ENCODE measurements at regions not wholly inside any gene's neighbourhood (a gene's known extent, or its start where the extent isn't known, plus 50 kb on each side); places are given as distances from the start of the nearest gene placed in this dataset.

- DNase-seq (no peak), ATAC-seq (ENCODE audit: insufficient read depth, low read depth) (no peak)
- Histone ChIP-seq H3K27me3 (ENCODE audit: insufficient read depth, low read length, poor library complexity) (no peaks in the 10 kb centered on the region), H3K79me2 (ENCODE audit: insufficient read depth, low read length) (no peaks in the 10 kb centered on the region), H4K20me1 (ENCODE audit: insufficient read depth, low read length) (no peaks in the 10 kb centered on the region), H3K4me3 (ENCODE audit: low read depth in 1 of 2, low read length in 2 of 2) (no peak overlapping the region), H3K27ac (ENCODE audit: low read length) (no peak overlapping the region), H3K9me3 (ENCODE audit: insufficient read depth, low read length, severe bottlenecking) (no peaks in the 10 kb centered on the region), H3K4me1 (ENCODE audit: insufficient read depth, low read length) (no peaks in the 10 kb centered on the region), H2AFZ (ENCODE audit: low read depth, low read length) (no peak overlapping the region), H3K9ac (ENCODE audit: low read depth, low read length) (no peak overlapping the region), H3K4me2 (ENCODE audit: insufficient read depth, low read length) (no peak overlapping the region), H3K36me3 (ENCODE audit: insufficient read depth, low read length) (no peaks in the 10 kb centered on the region)
- TF ChIP-seq, protein P1, sequence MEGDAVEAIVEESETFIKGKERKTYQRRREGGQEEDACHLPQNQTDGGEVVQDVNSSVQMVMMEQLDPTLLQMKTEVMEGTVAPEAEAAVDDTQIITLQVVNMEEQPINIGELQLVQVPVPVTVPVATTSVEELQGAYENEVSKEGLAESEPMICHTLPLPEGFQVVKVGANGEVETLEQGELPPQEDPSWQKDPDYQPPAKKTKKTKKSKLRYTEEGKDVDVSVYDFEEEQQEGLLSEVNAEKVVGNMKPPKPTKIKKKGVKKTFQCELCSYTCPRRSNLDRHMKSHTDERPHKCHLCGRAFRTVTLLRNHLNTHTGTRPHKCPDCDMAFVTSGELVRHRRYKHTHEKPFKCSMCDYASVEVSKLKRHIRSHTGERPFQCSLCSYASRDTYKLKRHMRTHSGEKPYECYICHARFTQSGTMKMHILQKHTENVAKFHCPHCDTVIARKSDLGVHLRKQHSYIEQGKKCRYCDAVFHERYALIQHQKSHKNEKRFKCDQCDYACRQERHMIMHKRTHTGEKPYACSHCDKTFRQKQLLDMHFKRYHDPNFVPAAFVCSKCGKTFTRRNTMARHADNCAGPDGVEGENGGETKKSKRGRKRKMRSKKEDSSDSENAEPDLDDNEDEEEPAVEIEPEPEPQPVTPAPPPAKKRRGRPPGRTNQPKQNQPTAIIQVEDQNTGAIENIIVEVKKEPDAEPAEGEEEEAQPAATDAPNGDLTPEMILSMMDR (IDR thresholded peaks at IDR 0.05; ENCODE audit: borderline replicate concordance, extremely low read depth, low read length, poor library complexity, severe bottlenecking): no peak
- no peak for TF ChIP-seq EZH2 (IDR thresholded peaks at IDR 0.05; ENCODE audit: borderline replicate concordance, low read depth, low read length, severe bottlenecking)
These were observed 372.5 kb upstream of the GRIA1 start for GRCh38 chr5:153118018-153118417.

DNA sequence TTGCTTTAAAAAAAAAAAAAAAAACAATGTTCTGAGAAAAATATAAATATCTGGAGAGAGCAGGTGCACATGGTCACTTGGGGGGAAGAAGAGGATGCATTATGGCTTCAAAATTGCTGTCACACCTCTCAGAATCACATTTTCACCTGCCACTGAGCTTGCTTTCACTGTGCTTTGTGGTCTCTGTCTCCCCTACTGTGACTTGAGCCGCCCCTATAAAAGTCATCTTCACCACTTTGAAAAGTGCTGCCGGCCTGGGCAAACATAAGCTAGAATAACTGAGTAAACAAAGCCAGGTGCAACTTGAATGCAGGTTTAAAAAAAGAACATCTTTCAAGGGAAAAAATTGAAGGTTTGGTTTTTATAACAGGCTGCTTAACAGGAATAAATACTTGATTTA lies 368.1 kb upstream of the GRIA1 start:
- no peak overlapping the region for H2AFZ ChIP-seq (ENCODE audit: low read depth, low read length)
- no peaks in the 10 kb centered on the region for H3K4me1 ChIP-seq (ENCODE audit: insufficient read depth, low read length)
- H3K4me3 ChIP-seq (ENCODE audit: low read depth in 1 of 2, low read length in 2 of 2): no peak overlapping the region
- DNase-seq (no peak), ATAC-seq (ENCODE audit: insufficient read depth, low read depth) (no peak)
- H3K27me3 ChIP-seq (ENCODE audit: insufficient read depth, low read length, poor library complexity): no peaks in the 10 kb centered on the region
- H3K27ac ChIP-seq (ENCODE audit: low read length): no peak overlapping the region
- no peaks in the 10 kb centered on the region for H4K20me1 ChIP-seq (ENCODE audit: insufficient read depth, low read length)
- no peaks in the 10 kb centered on the region for H3K79me2 ChIP-seq (ENCODE audit: insufficient read depth, low read length)
- no peaks in the 10 kb centered on the region for H3K36me3 ChIP-seq (ENCODE audit: insufficient read depth, low read length)
- no peak overlapping the region for H3K4me2 ChIP-seq (ENCODE audit: insufficient read depth, low read length)
- H3K9me3 ChIP-seq (ENCODE audit: insufficient read depth, low read length, severe bottlenecking): no peaks in the 10 kb centered on the region
- TF ChIP-seq, protein P1 (IDR thresholded peaks at IDR 0.05; ENCODE audit: borderline replicate concordance, extremely low read depth, low read length, poor library complexity, severe bottlenecking): no peak
- TF ChIP-seq EZH2 (IDR thresholded peaks at IDR 0.05; ENCODE audit: borderline replicate concordance, low read depth, low read length, severe bottlenecking): no peak
- no peak overlapping the region for H3K9ac ChIP-seq (ENCODE audit: low read depth, low read length)

DNA sequence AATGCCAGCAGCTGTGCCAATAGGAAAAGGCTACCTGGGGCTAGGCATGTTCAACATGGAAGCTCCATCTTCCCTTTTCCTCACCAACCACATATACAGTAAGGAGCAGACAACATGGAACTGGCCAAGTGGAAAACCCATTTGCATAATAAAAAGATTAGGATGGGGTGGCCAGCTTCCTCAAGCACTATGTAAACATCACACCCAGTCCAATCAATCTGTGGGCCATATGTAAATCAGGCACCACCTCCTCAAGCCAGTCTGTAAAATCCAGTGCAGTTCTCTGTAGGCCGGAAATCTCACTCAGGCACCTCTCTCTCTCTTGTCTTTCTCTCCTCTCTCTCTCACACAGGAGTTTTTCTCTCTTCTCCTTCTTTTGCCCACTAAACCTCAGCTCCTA lies 360.2 kb upstream of the GRIA1 start:
- H3K27ac ChIP-seq (ENCODE audit: low read length): no peak overlapping the region
- ATAC-seq (ENCODE audit: insufficient read depth, low read depth) (no peak), DNase-seq (no peak)
- H3K9me3 ChIP-seq (ENCODE audit: insufficient read depth, low read length, severe bottlenecking): no peaks in the 10 kb centered on the region
- H4K20me1 ChIP-seq (ENCODE audit: insufficient read depth, low read length): no peaks in the 10 kb centered on the region
- no peak overlapping the region for H3K9ac ChIP-seq (ENCODE audit: low read depth, low read length)
- no peaks in the 10 kb centered on the region for H3K4me1 ChIP-seq (ENCODE audit: insufficient read depth, low read length)
- no peaks in the 10 kb centered on the region for H3K36me3 ChIP-seq (ENCODE audit: insufficient read depth, low read length)
- no peak overlapping the region for H3K4me3 ChIP-seq (ENCODE audit: low read depth in 1 of 2, low read length in 2 of 2)
- no peak overlapping the region for H2AFZ ChIP-seq (ENCODE audit: low read depth, low read length)
- TF ChIP-seq EZH2 (IDR thresholded peaks at IDR 0.05; ENCODE audit: borderline replicate concordance, low read depth, low read length, severe bottlenecking): no peak
- TF ChIP-seq, protein P1 (IDR thresholded peaks at IDR 0.05; ENCODE audit: borderline replicate concordance, extremely low read depth, low read length, poor library complexity, severe bottlenecking): no peak
- peaks cover 3% of the 10 kb centered on the region for H3K27me3 ChIP-seq (ENCODE audit: insufficient read depth, low read length, poor library complexity)
- no peak overlapping the region for H3K4me2 ChIP-seq (ENCODE audit: insufficient read depth, low read length)
- H3K79me2 ChIP-seq (ENCODE audit: insufficient read depth, low read length): no peaks in the 10 kb centered on the region

- TF ChIP-seq, protein P1 (IDR thresholded peaks at IDR 0.05; ENCODE audit: borderline replicate concordance, extremely low read depth, low read length, poor library complexity, severe bottlenecking): no peak
- TF ChIP-seq EZH2 (IDR thresholded peaks at IDR 0.05; ENCODE audit: borderline replicate concordance, low read depth, low read length, severe bottlenecking): no peak
- no peak overlapping the region for H3K27ac ChIP-seq (ENCODE audit: low read length)
- no peak for ATAC-seq (ENCODE audit: insufficient read depth, low read depth)
These were observed 355.1 kb upstream of the GRIA1 start for GRCh38 chr5:153135411-153135810.

More at GRCh38 chr5:153135411-153135810, 355.1 kb upstream of the GRIA1 start:
- no peaks in the 10 kb centered on the region for H3K36me3 ChIP-seq (ENCODE audit: insufficient read depth, low read length)
- H3K27me3 ChIP-seq (ENCODE audit: insufficient read depth, low read length, poor library complexity): no peaks in the 10 kb centered on the region
- no peaks in the 10 kb centered on the region for H3K9me3 ChIP-seq (ENCODE audit: insufficient read depth, low read length, severe bottlenecking)
- no peaks in the 10 kb centered on the region for H3K79me2 ChIP-seq (ENCODE audit: insufficient read depth, low read length)
- H3K9ac ChIP-seq (ENCODE audit: low read depth, low read length): no peak overlapping the region
- H2AFZ ChIP-seq (ENCODE audit: low read depth, low read length): no peak overlapping the region
- no peak for DNase-seq
- H4K20me1 ChIP-seq (ENCODE audit: insufficient read depth, low read length): no peaks in the 10 kb centered on the region
- no peaks in the 10 kb centered on the region for H3K4me1 ChIP-seq (ENCODE audit: insufficient read depth, low read length)
- no peak overlapping the region for H3K4me2 ChIP-seq (ENCODE audit: insufficient read depth, low read length)
- H3K4me3 ChIP-seq (ENCODE audit: low read depth in 1 of 2, low read length in 2 of 2): no peak overlapping the region

Measured in DND-41 (cell line).